ENCODE measurements at regions not wholly inside any gene's neighbourhood (a gene's known extent, or its start where the extent isn't known, plus 50 kb on each side); places are given as distances from the start of the nearest gene placed in this dataset.

DNA sequence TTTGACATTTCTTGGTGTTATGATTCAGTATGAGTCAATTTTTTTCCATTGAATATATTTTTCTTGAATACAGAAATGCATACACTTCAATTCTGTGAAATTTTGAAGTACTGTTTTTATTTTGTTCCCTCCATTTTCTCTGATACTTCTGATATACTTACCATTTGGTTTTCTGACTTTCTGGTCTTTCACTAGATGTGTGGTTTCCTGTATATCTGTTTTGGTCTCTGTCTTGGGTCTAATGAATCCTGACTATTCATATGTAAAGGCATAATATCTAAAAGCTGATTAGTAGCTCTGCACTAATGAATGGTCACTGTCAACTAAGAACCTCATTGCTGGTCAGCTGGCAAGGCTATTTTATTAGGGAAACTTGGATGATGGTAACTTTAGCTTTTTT, 345.6 kb downstream of the GRB14 start:
- Histone ChIP-seq H3K36me3 (ENCODE audit: control insufficient read depth in 2 of 2, extremely low read depth in 1 of 2, insufficient read depth in 2 of 2, low read length in 2 of 2) (no peaks in the 10 kb centered on the region), H3K9me3 (replicated peaks; ENCODE audit: control insufficient read depth, insufficient read depth, low read length) (no peaks in the 10 kb centered on the region), H2AFZ (ENCODE audit: low read depth, low read length) (no peak overlapping the region), H3K79me2 (ENCODE audit: control insufficient read depth, insufficient read depth, low read length) (no peaks in the 10 kb centered on the region), H3K27ac (ENCODE audit: insufficient read depth, low read depth, low read length) (no peak overlapping the region), H3K4me3 (replicated peaks in 1 of 3; ENCODE audit: insufficient read depth in 1 of 3, low read depth in 1 of 3, low read length in 3 of 3) (no peak overlapping the region), H3K4me1 (ENCODE audit: control insufficient read depth, extremely low read depth, insufficient read depth, low read length) (no peaks in the 10 kb centered on the region), H3K27me3 (ENCODE audit: control insufficient read depth in 2 of 2, insufficient read depth in 2 of 2, low read length in 2 of 2) (no peaks in the 10 kb centered on the region), H4K20me1 (replicated peaks; ENCODE audit: control insufficient read depth, extremely low read depth, insufficient read depth, low read length) (no peaks in the 10 kb centered on the region), H3K4me2 (ENCODE audit: insufficient read depth, low read length) (no peak overlapping the region), H3K9me1 (replicated peaks; ENCODE audit: control insufficient read depth, extremely low read depth, insufficient read depth, low read length) (no peaks in the 10 kb centered on the region), H3K9ac (replicated peaks; ENCODE audit: extremely low read depth, insufficient read depth, low read length) (no peak overlapping the region)
- ChIA-PET POLR2A (no interaction called here), CTCF (no interaction called here)
- TF ChIP-seq JUN (IDR thresholded peaks at IDR 0.05; ENCODE audit: borderline replicate concordance, insufficient read depth, insufficient read length, low read depth) = no peak
- no peak for TF ChIP-seq EZH2 (IDR thresholded peaks at IDR 0.05; ENCODE audit: borderline replicate concordance, low read depth, low read length, severe bottlenecking)
- TF ChIP-seq POLR2AphosphoS5 (IDR thresholded peaks at IDR 0.05; ENCODE audit: insufficient read depth, low read depth, low read length) = no peak
- TF ChIP-seq GATA2 (IDR thresholded peaks at IDR 0.05; ENCODE audit: insufficient read depth, insufficient read length, low read depth, low read length) = no peak
- no peak for TF ChIP-seq POLR2A (IDR thresholded peaks at IDR 0.05; ENCODE audit: low read depth, low read length)
- TF ChIP-seq MYC (IDR thresholded peaks at IDR 0.05; ENCODE audit: low read depth, low read length) = no peak
- TF ChIP-seq FOS (IDR thresholded peaks at IDR 0.05; ENCODE audit: borderline replicate concordance, insufficient read depth, low read length) = no peak
- TF ChIP-seq, protein P1, sequence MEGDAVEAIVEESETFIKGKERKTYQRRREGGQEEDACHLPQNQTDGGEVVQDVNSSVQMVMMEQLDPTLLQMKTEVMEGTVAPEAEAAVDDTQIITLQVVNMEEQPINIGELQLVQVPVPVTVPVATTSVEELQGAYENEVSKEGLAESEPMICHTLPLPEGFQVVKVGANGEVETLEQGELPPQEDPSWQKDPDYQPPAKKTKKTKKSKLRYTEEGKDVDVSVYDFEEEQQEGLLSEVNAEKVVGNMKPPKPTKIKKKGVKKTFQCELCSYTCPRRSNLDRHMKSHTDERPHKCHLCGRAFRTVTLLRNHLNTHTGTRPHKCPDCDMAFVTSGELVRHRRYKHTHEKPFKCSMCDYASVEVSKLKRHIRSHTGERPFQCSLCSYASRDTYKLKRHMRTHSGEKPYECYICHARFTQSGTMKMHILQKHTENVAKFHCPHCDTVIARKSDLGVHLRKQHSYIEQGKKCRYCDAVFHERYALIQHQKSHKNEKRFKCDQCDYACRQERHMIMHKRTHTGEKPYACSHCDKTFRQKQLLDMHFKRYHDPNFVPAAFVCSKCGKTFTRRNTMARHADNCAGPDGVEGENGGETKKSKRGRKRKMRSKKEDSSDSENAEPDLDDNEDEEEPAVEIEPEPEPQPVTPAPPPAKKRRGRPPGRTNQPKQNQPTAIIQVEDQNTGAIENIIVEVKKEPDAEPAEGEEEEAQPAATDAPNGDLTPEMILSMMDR (IDR thresholded peaks at IDR 0.05; ENCODE audit: extremely low read depth in 1 of 2, insufficient read depth in 1 of 2, low read depth in 1 of 2, low read length in 2 of 2) = no peak
- TF ChIP-seq, protein P2, sequence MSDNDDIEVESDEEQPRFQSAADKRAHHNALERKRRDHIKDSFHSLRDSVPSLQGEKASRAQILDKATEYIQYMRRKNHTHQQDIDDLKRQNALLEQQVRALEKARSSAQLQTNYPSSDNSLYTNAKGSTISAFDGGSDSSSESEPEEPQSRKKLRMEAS (IDR thresholded peaks at IDR 0.05; ENCODE audit: insufficient read depth, insufficient read length) = no peak
- no peak for DNase-seq (ENCODE audit: low read depth, low spot score)
- no TSS peak for BruUV-seq (replicated peaks)
- intact Hi-C loops (cut with micrococcal nuclease) = no loop called here
- no peak for FAIRE-seq
- dilution Hi-C loops (cut with MboI; ENCODE audit: extremely low pct_ligation_motif_present, low sequenced_read_pairs) = no loop called here

All from endothelial cell of umbilical vein (primary cell).